CD4-positive, alpha-beta T cell treated with Interferon gamma for 1 hour (primary cell): ENCODE measurements at regions not wholly inside any gene's neighbourhood (a gene's known extent, or its start where the extent isn't known, plus 50 kb on each side); places are given as distances from the start of the nearest gene placed in this dataset.
"Not testable (repeated sequence)": the region's sequence is repeated elsewhere in the genome, so short reads cannot be mapped to it uniquely, and the experiment has no call there.

Experiments used
- DNase-seq: peaks from one replicate; pipeline ENCODE4 v3.0.0-alpha.2; 2020

DNA sequence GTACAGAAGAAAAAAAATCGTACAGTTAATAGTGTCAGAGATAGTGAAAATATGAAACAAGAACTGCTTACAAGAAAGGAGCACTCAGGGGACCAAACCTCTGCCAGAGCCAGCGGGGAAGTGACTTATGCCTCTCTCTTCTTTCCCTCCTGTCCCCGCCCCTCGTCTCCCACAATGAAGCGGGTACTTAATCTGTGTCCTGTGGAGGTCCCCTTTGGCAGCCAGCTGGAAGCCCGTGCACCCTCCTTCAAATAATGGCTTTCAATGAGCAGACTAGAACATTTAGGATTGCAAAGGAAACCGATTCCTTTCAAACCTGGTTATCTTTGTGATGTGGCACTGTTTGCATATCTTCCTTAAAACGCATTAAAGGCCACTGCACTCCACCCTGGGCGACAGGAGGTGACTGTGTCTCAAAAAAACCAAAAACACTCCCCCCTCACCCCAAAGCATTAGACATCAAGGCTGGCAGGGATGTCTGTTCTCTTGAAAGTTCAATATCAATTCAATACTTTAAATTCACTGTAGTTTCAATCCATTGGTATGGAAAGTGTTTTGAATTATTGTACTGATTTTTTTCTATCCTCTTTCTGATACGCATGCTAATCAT is 51.7 kb downstream of the PPIAL4C start:
- peak; percentile 32 for DNase-seq

DNA sequence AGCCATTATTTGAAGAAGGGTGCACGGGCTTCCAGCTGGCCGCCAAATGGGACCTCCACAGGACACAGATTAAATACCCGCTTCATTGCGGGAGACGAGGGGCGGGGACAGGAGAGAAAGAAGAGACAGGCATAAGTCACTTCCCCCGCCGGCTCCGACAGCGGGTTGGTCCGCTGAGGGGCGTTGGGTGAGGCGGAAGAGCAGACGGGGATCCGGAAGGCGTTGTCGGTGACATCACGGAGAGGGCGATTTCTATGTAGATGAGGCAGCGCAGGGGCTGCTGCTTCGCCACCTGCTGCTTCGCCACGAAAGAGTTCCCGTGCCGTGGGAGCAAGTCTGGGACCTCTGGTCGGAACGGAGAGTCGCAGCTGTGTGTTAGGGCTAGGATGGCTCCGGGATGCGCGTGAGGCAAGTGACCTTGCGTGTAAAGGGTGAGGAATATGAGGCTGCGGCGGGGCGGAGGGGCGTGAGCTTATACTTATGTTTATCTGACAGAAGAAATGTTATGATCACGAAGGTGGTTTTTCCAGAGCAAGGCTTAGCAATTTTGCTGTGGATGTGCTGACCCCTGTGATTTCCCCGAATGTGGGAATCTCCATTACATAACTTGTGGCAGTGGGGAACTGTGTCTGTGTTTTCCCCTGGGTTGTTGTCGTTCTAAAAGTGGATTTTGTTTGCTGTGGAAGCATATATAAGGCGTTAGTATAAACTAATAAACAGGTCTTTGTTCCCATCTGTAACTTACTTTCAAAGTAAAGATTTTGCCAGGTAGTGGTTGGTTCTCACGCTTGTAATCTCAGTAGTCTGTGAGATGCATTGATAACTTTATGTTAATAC is 52.9 kb downstream of the PPIAL4C start:
- peak; percentile 94 for DNase-seq

DNA sequence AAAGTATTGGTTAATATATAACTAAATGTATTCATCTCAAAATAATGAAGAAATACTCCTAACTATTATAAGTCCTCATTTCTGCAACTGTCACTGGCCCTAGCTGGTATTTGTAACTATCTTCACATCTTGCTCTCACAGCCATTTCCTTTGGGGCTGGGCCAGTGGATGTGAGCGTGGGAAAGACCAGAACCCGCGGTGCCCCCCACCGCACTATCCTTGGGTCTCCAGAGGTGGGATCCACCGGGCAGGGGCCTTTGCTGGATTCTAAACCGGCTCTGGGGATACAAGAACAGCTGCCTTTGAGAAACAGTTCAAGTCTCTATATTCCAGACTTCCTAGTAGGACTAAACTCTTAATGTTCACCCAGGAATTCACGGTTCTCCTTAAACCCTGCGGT is 54.8 kb downstream of the PPIAL4C start:
- DNase-seq, result not testable (repeated sequence)

GRCh38 chr1:149638901-149639658 is 55.4 kb downstream of the PPIAL4C start:
- DNase-seq, result not testable (repeated sequence)

DNA sequence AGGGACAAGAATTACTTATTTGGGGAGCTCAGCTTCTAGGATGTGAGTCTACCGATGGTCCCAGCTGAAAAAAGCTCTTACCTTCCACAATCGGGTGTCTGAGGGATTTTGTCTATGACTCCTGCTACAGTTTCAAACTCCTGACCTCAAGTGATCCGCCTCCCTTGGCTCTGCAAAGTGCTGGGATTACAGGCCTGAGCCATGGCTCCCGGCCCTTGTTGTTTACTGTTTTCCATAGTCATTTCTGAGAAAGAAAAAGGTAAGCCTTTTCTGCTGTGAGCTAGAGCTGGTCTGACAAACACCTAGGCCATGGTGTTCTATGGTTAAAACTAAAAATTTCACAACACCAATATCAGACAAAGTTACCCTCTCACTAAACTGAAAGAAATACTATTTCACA is 57.5 kb downstream of the PPIAL4C start:
- not testable (repeated sequence) for DNase-seq

DNA sequence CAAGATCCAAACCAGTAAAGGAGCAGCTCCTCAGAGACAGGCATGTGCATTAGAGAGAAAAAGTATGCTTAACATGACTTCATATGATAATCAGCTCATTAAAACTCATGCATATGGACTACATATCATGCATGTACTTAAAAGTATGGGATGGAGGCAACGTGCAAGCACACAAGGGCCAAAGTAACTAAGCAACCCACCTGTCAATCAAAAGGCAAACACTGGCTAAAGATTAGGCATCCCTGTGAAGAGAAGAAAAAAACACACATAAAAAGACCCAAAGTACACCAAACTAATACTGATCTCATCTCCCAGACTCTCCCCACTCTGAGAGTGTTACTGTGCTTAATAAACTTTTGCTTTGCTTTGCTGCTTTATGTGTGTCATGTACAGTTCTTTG is 61.2 kb downstream of the PPIAL4C start:
- DNase-seq, result not testable (repeated sequence)

DNA sequence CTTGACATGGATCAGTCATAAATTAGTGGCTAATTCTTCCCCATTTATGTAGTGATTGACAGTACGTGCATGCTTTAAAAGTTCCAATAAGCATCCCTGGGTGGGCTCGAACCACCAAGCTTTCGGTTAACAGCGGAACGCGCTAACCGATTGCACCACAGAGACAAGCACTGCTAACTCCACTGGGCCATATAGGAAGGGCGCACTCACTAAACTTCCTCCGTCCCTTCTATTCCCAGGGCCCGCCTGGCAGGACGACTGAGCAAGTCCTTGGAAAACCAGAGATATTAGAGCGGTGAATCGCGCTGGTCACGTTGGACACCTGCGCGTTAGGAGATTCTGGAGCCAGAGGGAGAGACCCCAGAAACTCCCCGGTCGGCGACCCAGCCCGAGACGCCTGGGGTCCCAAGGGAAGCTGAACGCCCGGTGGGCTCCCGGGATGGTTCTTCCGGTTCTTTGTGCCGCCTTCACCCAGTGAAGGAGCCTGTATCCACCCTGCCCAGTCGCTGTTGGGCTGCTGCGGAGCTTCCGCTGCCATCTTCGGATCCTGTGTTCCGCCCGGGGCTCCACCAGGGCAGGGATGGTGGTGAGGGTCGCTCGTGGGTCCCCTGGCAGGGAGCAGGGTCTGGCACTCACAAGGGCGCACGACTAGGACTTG is 62.8 kb downstream of the PPIAL4C start:
- peak; percentile 39 for DNase-seq

DNA sequence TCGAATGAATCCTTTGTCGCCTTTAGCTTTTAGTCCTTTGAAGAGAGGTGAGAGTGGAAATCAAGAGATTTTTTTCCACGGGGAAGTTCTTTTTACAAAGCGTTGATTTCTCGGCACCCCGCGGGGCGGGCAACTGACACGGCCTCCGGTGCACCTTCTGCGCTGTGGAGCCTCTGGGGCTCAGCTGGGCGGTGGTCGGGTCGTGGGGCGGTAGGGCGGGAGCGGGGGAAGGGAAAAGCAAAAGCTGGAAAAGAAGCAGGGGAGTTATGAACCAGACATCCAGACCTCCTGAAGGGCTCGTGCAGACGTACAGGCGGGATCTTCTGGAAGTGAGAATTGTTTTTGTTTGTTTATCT is 63.3 kb downstream of the PPIAL4C start:
- not testable (repeated sequence) for DNase-seq

- DNase-seq, result not testable (repeated sequence)
These were observed 74.1 kb downstream of the PPIAL4C start for GRCh38 chr1:149657750-149658149.

GRCh38 chr1:149658175-149658574 is 74.5 kb downstream of the PPIAL4C start:
- not testable (repeated sequence) for DNase-seq

DNA sequence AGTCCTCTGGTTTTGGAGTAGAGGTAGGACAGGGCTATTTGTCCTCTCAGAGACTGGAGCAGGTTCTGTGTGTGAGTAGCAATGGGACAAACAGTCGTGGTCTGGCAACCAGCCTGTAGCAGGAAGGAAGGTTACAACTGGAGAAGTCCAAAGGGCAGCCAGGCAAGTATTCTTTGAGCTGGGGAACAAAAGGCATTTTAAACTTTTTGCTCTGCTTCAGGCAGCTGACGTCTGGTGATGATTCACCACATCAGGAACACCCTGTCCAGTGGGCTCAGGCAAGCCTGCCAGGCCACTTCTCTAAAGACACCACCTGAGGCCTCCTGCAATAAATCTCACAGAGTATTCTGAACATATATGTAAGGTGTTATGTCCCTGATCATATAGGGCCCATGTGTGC is 81.0 kb downstream of the PPIAL4C start:
- DNase-seq, result peak; percentile 1

- DNase-seq, result not testable (repeated sequence)
These were observed 81.4 kb downstream of the PPIAL4C start for GRCh38 chr1:149665033-149665432.

DNA sequence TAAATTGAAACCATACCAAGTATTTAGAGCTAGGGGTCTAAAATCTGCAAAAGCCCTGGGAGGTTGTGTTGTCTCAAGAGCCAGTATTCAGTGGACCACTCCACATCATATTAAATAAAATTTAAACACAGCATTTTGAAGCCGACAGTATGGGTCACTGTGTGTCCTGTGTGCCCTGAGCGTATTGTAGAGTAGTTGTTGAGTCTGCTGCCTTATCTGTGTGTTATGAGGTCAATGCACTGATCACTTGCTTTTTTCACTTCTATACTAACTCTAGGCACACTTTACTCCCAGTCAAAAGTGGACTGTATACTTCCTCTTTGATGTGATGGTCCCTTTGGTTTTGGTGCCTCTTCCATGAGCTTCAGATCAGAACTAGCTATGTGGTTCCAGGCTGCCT is 81.9 kb downstream of the PPIAL4C start:
- DNase-seq, result not testable (repeated sequence)

DNA sequence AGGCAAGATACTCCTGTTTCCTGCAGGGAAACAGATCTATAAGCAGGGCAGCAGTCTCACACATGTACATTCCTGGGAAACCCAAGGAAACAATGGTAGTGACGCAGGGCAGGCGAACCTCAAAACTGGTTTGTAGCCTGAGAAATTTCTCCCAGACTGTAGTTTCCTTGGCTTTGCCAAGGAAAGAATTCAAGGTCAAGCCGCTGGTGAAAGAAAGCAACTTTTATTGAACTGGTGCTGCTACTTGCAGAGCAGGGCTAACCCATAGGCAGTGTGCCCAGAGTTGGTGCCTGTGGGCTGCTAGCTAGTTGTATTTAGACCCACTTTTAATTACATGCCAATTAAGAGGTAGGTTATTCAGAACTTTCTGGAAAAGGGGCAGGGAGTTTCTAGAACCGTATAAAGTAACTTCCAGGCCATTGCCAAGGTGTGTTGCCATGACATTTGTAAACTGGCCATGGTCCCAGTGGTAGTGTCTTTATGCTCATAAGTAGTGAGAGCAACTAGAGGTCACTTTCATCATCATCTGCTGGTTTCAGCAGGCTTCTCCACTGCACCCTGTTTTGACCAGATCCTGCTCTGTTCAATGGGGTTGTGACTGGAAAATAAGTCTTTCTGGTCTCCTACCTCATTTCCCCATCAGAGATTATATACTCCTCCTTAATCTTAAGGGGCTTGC is 89.7 kb downstream of the PPIAL4C start:
- DNase-seq, result not testable (repeated sequence)

DNA sequence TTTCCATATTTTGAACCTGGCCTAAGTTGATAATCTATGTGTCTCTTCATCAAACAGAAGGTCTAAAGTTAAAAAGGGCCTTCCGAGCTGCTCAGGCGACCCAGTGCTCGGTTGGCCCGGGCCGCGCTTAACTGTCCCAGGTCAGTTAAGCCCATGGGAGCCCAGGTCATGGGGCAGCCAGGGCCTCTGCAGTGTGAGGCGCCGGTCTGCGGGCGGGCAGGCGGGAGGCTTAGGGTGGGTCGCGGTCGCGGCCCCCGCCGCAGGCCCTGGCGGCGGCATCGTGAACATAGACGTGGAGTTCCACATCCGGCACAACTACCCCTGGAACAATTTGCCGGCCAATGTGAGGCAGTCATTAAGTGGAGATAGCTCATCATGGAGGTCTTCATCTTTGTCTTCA is 91.3 kb downstream of the PPIAL4C start:
- not testable (repeated sequence) for DNase-seq

- not testable (repeated sequence) for DNase-seq
These were observed 93.7 kb downstream of the PPIAL4C start for GRCh38 chr1:149677359-149677758.

GRCh38 chr1:149686593-149687238 is 95.8 kb upstream of the FCGR1A start:
- DNase-seq, result not testable (repeated sequence)

- DNase-seq, result not testable (repeated sequence)
These were observed 91.1 kb upstream of the FCGR1A start for GRCh38 chr1:149691399-149691798.

GRCh38 chr1:149692804-149693539 is 89.5 kb upstream of the FCGR1A start:
- peak; percentile 19 for DNase-seq

DNA sequence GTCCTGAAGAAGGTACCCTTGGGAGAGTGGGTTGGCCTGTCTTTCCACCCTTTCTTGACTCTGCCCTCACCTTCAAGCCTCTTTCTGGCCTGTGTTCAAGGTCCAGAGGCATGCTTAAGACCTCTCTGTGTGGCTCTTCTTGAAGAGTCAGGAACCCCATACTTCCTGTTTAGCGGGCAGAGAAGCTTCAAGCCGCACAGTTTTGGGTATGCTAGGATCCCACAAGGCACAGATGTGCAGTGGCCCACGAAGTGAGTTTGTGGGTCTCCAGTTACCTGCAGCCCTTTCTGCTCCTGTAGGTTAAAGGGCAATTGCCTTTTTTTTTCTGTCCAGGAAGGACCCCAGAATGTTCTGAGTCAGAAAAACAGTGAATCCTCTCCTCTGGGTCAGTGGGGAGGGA is 87.4 kb upstream of the FCGR1A start:
- not testable (repeated sequence) for DNase-seq

- not testable (repeated sequence) for DNase-seq
These were observed 82.3 kb upstream of the FCGR1A start for GRCh38 chr1:149700220-149700619.
